Hindlimb muscle (tissue), 1 donor: ENCODE measurements at regions not wholly inside any gene's neighbourhood (a gene's known extent, or its start where the extent isn't known, plus 50 kb on each side); places are given as distances from the start of the nearest gene placed in this dataset.

Source experiments
- DNase-seq: peaks from one replicate; pipeline ENCODE4 v3.0.0-alpha.2; 2013

DNA sequence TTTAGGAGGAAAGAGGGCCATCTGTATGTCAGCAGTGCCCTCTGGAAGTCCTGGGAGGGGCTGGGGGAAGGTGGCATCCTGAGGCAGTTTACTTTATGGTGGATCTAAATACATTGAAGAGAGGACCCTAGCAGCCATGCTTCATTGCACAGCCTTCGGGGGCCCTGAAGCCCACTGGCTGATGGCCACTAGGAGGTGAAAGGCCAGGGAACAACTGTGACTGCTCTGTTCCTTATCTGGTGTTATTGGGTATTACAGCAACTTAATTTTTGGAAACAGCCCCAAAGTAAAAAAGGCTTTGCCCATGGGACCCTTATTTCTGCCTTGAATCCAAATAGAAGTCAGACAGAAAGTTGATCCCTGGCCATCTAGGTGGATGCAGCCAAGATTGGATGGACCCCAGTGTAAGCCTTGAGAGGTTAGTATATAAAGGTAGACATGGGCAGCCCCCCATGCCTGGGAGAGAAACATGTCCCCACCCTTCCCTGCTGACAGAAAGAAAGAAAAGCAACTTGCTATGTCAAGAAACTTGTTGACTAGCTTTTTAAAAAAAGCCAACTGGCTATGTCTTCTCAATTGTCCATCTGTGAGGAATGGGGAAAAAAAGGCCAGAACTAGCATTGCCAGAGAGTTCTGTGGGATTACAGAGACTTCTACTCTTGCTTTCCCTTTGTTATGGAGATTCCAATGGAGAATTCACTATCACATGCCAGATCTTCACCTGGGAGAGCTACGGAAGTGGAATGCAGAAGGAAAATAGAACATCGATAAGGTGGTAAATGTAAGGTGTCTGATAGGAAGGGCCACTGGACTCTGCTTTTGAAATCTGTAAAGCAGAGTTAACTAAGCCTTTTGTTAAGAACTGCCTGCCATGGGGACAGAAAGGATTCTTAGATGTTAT lies 58.6 kb upstream of the OSR1 start:
- DNase-seq = no peak

DNA sequence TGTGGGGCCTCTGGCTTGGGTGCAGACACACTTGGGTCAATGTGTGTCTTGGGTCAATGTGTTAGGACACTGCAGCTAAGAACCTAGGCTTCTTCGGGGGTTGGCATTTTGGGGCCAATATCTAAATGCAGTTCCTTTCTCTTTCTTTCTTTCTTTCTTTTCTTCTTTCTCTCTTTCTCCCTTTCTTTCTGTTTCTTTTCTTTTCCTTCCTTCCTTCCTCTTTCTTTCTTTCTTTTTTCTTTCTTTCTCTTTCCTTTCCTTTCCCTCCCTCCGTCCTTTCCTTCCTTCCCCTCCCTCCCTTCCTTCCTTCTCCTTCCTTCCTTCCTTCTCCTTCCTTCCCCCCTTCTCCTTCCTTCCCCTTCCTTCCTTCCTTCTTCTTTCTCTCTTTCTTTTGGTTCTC lies 57.7 kb upstream of the OSR1 start:
- DNase-seq = no peak

DNA sequence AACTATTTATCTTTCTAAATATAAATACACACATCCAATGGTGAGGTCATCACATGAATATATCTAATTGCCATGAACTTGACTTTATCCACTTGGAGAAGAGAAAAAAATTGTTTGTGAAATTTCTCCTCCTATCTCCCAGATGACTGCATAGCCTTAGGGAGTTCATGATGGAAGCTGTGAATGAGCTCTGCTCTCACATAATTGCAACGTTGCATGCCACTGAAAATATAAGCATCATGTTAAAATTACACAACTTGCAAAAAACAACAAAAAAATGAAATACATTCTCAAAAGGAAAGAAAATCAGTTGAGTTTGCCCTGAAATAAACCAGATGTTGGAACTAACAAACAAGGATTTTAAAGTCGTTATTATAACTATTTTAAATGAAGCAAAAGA lies 50.6 kb upstream of the OSR1 start:
- no peak for DNase-seq

DNA sequence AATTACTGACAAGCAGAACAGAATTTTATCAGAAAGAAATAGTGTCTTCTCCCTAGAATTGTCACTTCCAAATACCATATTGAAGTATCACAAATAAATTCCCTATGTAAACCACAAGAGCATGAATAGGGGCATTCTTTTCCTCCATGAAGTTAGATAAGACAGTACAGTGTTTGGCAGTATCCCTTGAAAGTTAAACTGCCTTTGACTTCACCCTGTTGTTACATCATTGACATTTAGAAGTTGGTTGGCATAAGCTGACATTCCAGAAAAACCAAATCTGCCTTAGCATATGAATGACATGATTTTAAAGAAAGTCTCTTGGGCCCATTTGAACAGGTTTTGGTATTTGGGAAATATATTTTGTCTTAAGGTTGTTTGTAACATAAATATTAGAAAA lies 50.2 kb upstream of the OSR1 start:
- no peak for DNase-seq
